ENCODE measurements at regions not wholly inside any gene's neighbourhood (a gene's known extent, or its start where the extent isn't known, plus 50 kb on each side); places are given as distances from the start of the nearest gene placed in this dataset.
A peak's percentile ranks its signal among the peaks of the same experiment; 100 is the strongest.

GRCh38 chr6:14383393-14384174 is 266.0 kb downstream of the CD83 start:
- no peak overlapping the region for H3K4me3 ChIP-seq
- DNase-seq, result no peak
- H3K9me3 ChIP-seq, result no peaks in the 10 kb centered on the region
- WGBS, 2 donors (ENCODE audit: low coverage in 1 of 2), result 65 to 80% methylated on average over 1 to 5 of the region's 5 CpGs
- peak overlapping the region in 1 of 4 donors; percentile 4 for H3K27ac ChIP-seq
- peaks cover 0 to 17% (median 4%) of the 10 kb centered on the region in 4 donors for H3K4me1 ChIP-seq
- no peaks in the 10 kb centered on the region for H3K36me3 ChIP-seq
- in situ Hi-C loops (cut with MboI; ENCODE audit: low pct_ligation_motif_present in 1 of 4, low pct_unique_long_range_greater_than_20kb in 1 of 4, low sequenced_read_pairs in 3 of 4), result no loop called here
- intact Hi-C loops (cut with DNase I; ENCODE audit: low total_unique reads), result no loop called here
- no peak for TF ChIP-seq POLR2AphosphoS5 (IDR thresholded peaks at IDR 0.05)
- no peak for TF ChIP-seq CTCF (IDR thresholded peaks at IDR 0.05)
- TF ChIP-seq EP300 (IDR thresholded peaks at IDR 0.05; ENCODE audit: low read depth), result no peak
- no peak for TF ChIP-seq POLR2A (IDR thresholded peaks at IDR 0.05)
- no peaks in the 10 kb centered on the region for H3K27me3 ChIP-seq

- H3K27ac ChIP-seq, result no peak overlapping the region
- in situ Hi-C loops (cut with MboI; ENCODE audit: low pct_ligation_motif_present in 1 of 4, low pct_unique_long_range_greater_than_20kb in 1 of 4, low sequenced_read_pairs in 3 of 4), result no loop called here
- intact Hi-C loops (cut with DNase I; ENCODE audit: low total_unique reads), result no loop called here
Observed at GRCh38 chr6:14384175-14384949, 266.8 kb downstream of the CD83 start.

GRCh38 chr6:14386263-14386662 is 268.7 kb downstream of the CD83 start:
- Histone ChIP-seq H3K4me1 (peaks cover 0 to 18% (median 4%) of the 10 kb centered on the region in 4 donors), H3K27me3 (no peaks in the 10 kb centered on the region), H3K9me3 (no peaks in the 10 kb centered on the region), H3K27ac (no peak overlapping the region), H3K4me3 (no peak overlapping the region), H3K36me3 (no peaks in the 10 kb centered on the region)
- TF ChIP-seq CTCF (IDR thresholded peaks at IDR 0.05), result no peak
- TF ChIP-seq POLR2A (IDR thresholded peaks at IDR 0.05), result no peak
- no peak for TF ChIP-seq EP300 (IDR thresholded peaks at IDR 0.05; ENCODE audit: low read depth)
- no peak for TF ChIP-seq POLR2AphosphoS5 (IDR thresholded peaks at IDR 0.05)
- intact Hi-C loops (cut with DNase I; ENCODE audit: low total_unique reads) (no loop called here), in situ Hi-C loops (cut with MboI; ENCODE audit: low pct_ligation_motif_present in 1 of 4, low pct_unique_long_range_greater_than_20kb in 1 of 4, low sequenced_read_pairs in 3 of 4) (no loop called here)
- WGBS, 2 donors (ENCODE audit: low coverage in 1 of 2), result 94 to 100% methylated on average over 2 of the region's 2 CpGs
- no peak for DNase-seq

More at GRCh38 chr6:14384175-14384949, 266.8 kb downstream of the CD83 start:
- Histone ChIP-seq H3K4me3 (no peak overlapping the region), H3K27me3 (no peaks in the 10 kb centered on the region), H3K9me3 (no peaks in the 10 kb centered on the region), H3K36me3 (no peaks in the 10 kb centered on the region), H3K4me1 (peaks cover 0 to 17% (median 4%) of the 10 kb centered on the region in 4 donors)
- no peak for TF ChIP-seq POLR2AphosphoS5 (IDR thresholded peaks at IDR 0.05)
- TF ChIP-seq EP300 (IDR thresholded peaks at IDR 0.05; ENCODE audit: low read depth), result no peak
- no peak for TF ChIP-seq CTCF (IDR thresholded peaks at IDR 0.05)
- no peak for TF ChIP-seq POLR2A (IDR thresholded peaks at IDR 0.05)
- WGBS, 2 donors (ENCODE audit: low coverage in 1 of 2), result 57 to 70% methylated on average over 4 to 6 of the region's 6 CpGs
- no peak for DNase-seq

- H3K4me3 ChIP-seq, result no peak overlapping the region
- no peak for DNase-seq
- no peaks in the 10 kb centered on the region for H3K27me3 ChIP-seq
- no peaks in the 10 kb centered on the region for H3K9me3 ChIP-seq
- TF ChIP-seq EP300 (IDR thresholded peaks at IDR 0.05; ENCODE audit: low read depth), result no peak
- TF ChIP-seq CTCF (IDR thresholded peaks at IDR 0.05), result no peak
- TF ChIP-seq POLR2A (IDR thresholded peaks at IDR 0.05), result no peak
- TF ChIP-seq POLR2AphosphoS5 (IDR thresholded peaks at IDR 0.05), result no peak
- intact Hi-C loops (cut with DNase I; ENCODE audit: low total_unique reads), result no loop called here
- in situ Hi-C loops (cut with MboI; ENCODE audit: low pct_ligation_motif_present in 1 of 4, low pct_unique_long_range_greater_than_20kb in 1 of 4, low sequenced_read_pairs in 3 of 4), result no loop called here
- H3K27ac ChIP-seq, result no peak overlapping the region
- no peaks in the 10 kb centered on the region for H3K36me3 ChIP-seq
- 74 to 93% methylated on average over 2 to 4 of the region's 4 CpGs for WGBS, 2 donors (ENCODE audit: low coverage in 1 of 2)
- peaks cover 0 to 18% (median 4%) of the 10 kb centered on the region in 4 donors for H3K4me1 ChIP-seq
Observed at GRCh38 chr6:14386668-14387067, 269.1 kb downstream of the CD83 start.
